ENCODE measurements at regions not wholly inside any gene's neighbourhood (a gene's known extent, or its start where the extent isn't known, plus 50 kb on each side); places are given as distances from the start of the nearest gene placed in this dataset.

- Mint-ChIP-seq H3K36me3 (ENCODE audit: low read depth) (peaks cover 5% of the 10 kb centered on the region; the same call in 1 of the 2 replicates), H3K27ac (no peak overlapping the region), H3K27me3 (ENCODE audit: insufficient read depth) (no peaks in the 10 kb centered on the region; the same call in none of the 2 replicates), H3K9me3 (no peaks in the 10 kb centered on the region), H3K4me3 (peak overlapping the region; percentile 4; the same call in 1 of the 2 replicates), H3K4me1 (ENCODE audit: low read depth) (peaks cover 40% of the 10 kb centered on the region)
- DNase-seq, result peak; percentile 5
- TF ChIP-seq, protein P1, sequence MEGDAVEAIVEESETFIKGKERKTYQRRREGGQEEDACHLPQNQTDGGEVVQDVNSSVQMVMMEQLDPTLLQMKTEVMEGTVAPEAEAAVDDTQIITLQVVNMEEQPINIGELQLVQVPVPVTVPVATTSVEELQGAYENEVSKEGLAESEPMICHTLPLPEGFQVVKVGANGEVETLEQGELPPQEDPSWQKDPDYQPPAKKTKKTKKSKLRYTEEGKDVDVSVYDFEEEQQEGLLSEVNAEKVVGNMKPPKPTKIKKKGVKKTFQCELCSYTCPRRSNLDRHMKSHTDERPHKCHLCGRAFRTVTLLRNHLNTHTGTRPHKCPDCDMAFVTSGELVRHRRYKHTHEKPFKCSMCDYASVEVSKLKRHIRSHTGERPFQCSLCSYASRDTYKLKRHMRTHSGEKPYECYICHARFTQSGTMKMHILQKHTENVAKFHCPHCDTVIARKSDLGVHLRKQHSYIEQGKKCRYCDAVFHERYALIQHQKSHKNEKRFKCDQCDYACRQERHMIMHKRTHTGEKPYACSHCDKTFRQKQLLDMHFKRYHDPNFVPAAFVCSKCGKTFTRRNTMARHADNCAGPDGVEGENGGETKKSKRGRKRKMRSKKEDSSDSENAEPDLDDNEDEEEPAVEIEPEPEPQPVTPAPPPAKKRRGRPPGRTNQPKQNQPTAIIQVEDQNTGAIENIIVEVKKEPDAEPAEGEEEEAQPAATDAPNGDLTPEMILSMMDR (IDR thresholded peaks at IDR 0.05), result no peak
Measured at GRCh38 chr6:130742131-130742681, 85.0 kb upstream of the SMLR1 start.

DNA sequence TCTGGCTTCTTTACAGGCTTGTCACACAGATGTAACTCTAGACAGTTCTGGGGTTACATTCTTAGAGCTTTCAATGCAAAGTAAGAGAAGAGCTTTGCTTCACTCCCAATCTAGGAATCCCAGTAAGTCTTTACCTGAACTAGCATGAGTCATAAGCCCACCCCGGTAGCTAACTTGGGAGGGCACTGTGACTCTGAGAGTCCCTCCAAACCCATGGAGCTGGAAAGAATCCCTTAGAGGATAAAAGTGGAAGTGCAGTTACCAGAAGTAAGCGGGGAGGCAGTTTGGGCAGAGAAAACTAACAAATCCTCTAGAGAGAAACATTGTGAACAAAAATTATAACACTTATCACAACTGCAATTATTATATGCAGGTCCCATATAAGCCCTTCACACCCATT, 84.0 kb upstream of the SMLR1 start:
- Mint-ChIP-seq H3K27ac (no peak overlapping the region), H3K9me3 (no peaks in the 10 kb centered on the region), H3K4me3 (no peak overlapping the region), H3K27me3 (ENCODE audit: insufficient read depth) (no peaks in the 10 kb centered on the region; the same call in none of the 2 replicates), H3K4me1 (ENCODE audit: low read depth) (peaks cover 40% of the 10 kb centered on the region), H3K36me3 (ENCODE audit: low read depth) (peaks cover 5% of the 10 kb centered on the region; the same call in 1 of the 2 replicates)
- DNase-seq, result no peak
- TF ChIP-seq, protein P1 (IDR thresholded peaks at IDR 0.05), result peak; percentile 44; the same call in 1 of the 2 replicates

GRCh38 chr6:130744576-130745366, 82.4 kb upstream of the SMLR1 start:
- DNase-seq, result no peak
- no peaks in the 10 kb centered on the region; the same call in none of the 2 replicates for H3K27me3 Mint-ChIP-seq (ENCODE audit: insufficient read depth)
- H3K4me1 Mint-ChIP-seq (ENCODE audit: low read depth), result peaks cover 40% of the 10 kb centered on the region
- H3K36me3 Mint-ChIP-seq (ENCODE audit: low read depth), result peaks cover 9% of the 10 kb centered on the region
- no peak overlapping the region for H3K4me3 Mint-ChIP-seq
- TF ChIP-seq, protein P1 (IDR thresholded peaks at IDR 0.05), result no peak
- no peak overlapping the region for H3K27ac Mint-ChIP-seq
- peaks cover 6% of the 10 kb centered on the region; the same call in 1 of the 2 replicates for H3K9me3 Mint-ChIP-seq

- Mint-ChIP-seq H3K9me3 (peaks cover 6% of the 10 kb centered on the region; the same call in 1 of the 2 replicates), H3K36me3 (ENCODE audit: low read depth) (peaks cover 5% of the 10 kb centered on the region), H3K4me3 (no peak overlapping the region), H3K27me3 (ENCODE audit: insufficient read depth) (no peaks in the 10 kb centered on the region; the same call in none of the 2 replicates), H3K4me1 (ENCODE audit: low read depth) (peaks cover 23% of the 10 kb centered on the region), H3K27ac (no peak overlapping the region)
- TF ChIP-seq, protein P1 (IDR thresholded peaks at IDR 0.05), result no peak
- DNase-seq, result no peak
Measured at GRCh38 chr6:130748041-130748440, 79.2 kb upstream of the SMLR1 start.

- TF ChIP-seq, protein P1 (IDR thresholded peaks at IDR 0.05), result peak; percentile 41
- no peak overlapping the region for H3K4me3 Mint-ChIP-seq
- no peak for DNase-seq
- H3K9me3 Mint-ChIP-seq, result peaks cover 6% of the 10 kb centered on the region; the same call in 1 of the 2 replicates
- peaks cover 5% of the 10 kb centered on the region for H3K36me3 Mint-ChIP-seq (ENCODE audit: low read depth)
- H3K27me3 Mint-ChIP-seq (ENCODE audit: insufficient read depth), result no peaks in the 10 kb centered on the region; the same call in none of the 2 replicates
- H3K4me1 Mint-ChIP-seq (ENCODE audit: low read depth), result peaks cover 27% of the 10 kb centered on the region
- H3K27ac Mint-ChIP-seq, result no peak overlapping the region
Measured at GRCh38 chr6:130749402-130749801, 77.8 kb upstream of the SMLR1 start.
